Stomach (tissue), 4 donors: ENCODE measurements at regions not wholly inside any gene's neighbourhood (a gene's known extent, or its start where the extent isn't known, plus 50 kb on each side); places are given as distances from the start of the nearest gene placed in this dataset.

Source experiments
- POLR2A ChIP-seq, 4 donors: fragments of 450-650 bp; IDR thresholded peaks; one replicate each; pipeline ENCODE4 v1.6.1; 2016; ENCODE audit warnings: antibody characterized with exemption in 4 of 4, control low read depth in 2 of 4, mild to moderate bottlenecking in 1 of 4, moderate library complexity in 1 of 4
- POLR2AphosphoS5 ChIP-seq, 3 donors: sonication (generic); formaldehyde crosslinking; IDR thresholded peaks; one replicate each; pipeline ENCODE4 v1.6.1; 2016; ENCODE audit warnings: antibody characterized with exemption in 3 of 3
- TF ChIP-seq, protein P1 (sequence below), 7 experiments: fragments of 450-650 bp in 4 of 7; fragments of 200-600 bp in 3 of 7; sonication (generic) in 3 of 7; IDR thresholded peaks; one replicate each; pipeline ENCODE4 v1.5.1; 2016 to 2019; ENCODE audit warnings: antibody characterized with exemption in 7 of 7, control low read depth in 2 of 7, mild to moderate bottlenecking in 1 of 7

DNA sequence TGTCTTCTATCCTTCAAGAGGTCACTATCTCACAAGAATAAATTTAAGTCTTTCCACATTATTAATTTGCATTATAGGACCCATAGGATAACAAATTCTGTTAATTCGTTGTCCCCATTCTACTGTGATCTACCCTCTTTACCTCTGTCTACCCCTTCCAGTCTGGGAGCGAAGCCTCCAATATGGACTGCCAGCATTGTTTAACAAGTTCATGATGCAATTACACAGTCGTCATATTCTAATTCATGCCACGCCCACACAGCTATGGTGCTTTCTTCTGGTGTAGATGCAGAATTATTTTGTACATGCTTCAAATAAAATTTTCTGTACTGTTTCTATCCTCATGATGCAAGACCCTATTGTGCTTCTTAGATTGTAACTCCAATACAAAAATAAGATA is 178.3 kb upstream of the PALMD start:
- TF ChIP-seq, protein P1, sequence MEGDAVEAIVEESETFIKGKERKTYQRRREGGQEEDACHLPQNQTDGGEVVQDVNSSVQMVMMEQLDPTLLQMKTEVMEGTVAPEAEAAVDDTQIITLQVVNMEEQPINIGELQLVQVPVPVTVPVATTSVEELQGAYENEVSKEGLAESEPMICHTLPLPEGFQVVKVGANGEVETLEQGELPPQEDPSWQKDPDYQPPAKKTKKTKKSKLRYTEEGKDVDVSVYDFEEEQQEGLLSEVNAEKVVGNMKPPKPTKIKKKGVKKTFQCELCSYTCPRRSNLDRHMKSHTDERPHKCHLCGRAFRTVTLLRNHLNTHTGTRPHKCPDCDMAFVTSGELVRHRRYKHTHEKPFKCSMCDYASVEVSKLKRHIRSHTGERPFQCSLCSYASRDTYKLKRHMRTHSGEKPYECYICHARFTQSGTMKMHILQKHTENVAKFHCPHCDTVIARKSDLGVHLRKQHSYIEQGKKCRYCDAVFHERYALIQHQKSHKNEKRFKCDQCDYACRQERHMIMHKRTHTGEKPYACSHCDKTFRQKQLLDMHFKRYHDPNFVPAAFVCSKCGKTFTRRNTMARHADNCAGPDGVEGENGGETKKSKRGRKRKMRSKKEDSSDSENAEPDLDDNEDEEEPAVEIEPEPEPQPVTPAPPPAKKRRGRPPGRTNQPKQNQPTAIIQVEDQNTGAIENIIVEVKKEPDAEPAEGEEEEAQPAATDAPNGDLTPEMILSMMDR (IDR thresholded peaks at IDR 0.05), result no peak
- TF ChIP-seq POLR2A (IDR thresholded peaks at IDR 0.05), result no peak
- TF ChIP-seq POLR2AphosphoS5 (IDR thresholded peaks at IDR 0.05), result no peak
